Heart left ventricle (tissue), 13 donors: ENCODE measurements at regions not wholly inside any gene's neighbourhood (a gene's known extent, or its start where the extent isn't known, plus 50 kb on each side); places are given as distances from the start of the nearest gene placed in this dataset.

ENCODE experiments used
- POLR2A ChIP-seq, 2 donors: fragments of 450-650 bp; IDR thresholded peaks; one replicate each; pipeline ENCODE4 v1.6.1; 2017; ENCODE audit warnings: antibody characterized with exemption in 2 of 2, mild to moderate bottlenecking in 2 of 2, moderate library complexity in 2 of 2
- TF ChIP-seq, protein P1 (sequence below), 12 donors: fragments of 200-600 bp; sonication (generic) in 4 of 12; IDR thresholded peaks; one replicate each; pipeline versions ENCODE4 v1.5.0 to v1.8.0; 2018 to 2022; ENCODE audit warnings: antibody characterized with exemption in 12 of 12, mild to moderate bottlenecking in 5 of 12
- donor health status: ischemic (EF 13 %, LVEDD 7.1; RV severe dilation, severe dysfunction).
- donor health status: DM: no; HTN: yes; CAD: no.
- donor health status: DM: no; HTN: no; CAD: no.
- donor health status: ischemic (EF 25% LVEDD 6.9; RV normal size, moderate dysfunction).
- donor health status: ischemic (EF 25% LVEDD 5.7; RV mildly dilated, moderate dysfunction).
- donor health status: ischemic (EF 35%, LVEDD 5.7; RV mildly dilated, moderate dysfunction).
- donor health status: nonischemic (EF 11% LVEDD 7.7; RV severe dilation, severe dysfunction).
- donor health status: DM: yes; HTN: yes; CAD: no.
- donor health status: PGD.
- donor health status: ischemic (EF 29% LVEDD 5.4; RV normal size, mild dysfunction).
- donor health status: nonischemic (EF 23%, LVEDD 6.1; RV moderate dilation, normal function).

DNA sequence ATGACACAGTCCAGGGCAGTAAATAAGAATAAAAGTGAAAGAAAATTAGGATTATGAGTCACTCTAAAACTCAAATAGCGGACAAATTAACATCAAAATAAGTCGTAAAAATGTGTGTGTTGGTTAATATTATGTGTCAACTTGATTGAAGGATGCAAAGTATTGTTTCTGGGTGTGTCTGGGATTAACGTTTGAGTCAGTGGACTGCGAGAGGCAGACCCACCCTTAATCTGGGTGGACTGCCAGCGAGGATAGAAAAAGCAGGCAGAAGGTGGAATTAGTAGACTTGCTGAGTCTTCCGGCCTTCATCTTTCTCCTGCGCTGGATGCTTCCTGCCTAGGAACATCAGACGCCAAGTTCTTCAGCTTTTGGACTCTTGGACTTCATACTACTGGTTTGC, 324.3 kb upstream of the PCDH10 start:
- TF ChIP-seq, protein P1, sequence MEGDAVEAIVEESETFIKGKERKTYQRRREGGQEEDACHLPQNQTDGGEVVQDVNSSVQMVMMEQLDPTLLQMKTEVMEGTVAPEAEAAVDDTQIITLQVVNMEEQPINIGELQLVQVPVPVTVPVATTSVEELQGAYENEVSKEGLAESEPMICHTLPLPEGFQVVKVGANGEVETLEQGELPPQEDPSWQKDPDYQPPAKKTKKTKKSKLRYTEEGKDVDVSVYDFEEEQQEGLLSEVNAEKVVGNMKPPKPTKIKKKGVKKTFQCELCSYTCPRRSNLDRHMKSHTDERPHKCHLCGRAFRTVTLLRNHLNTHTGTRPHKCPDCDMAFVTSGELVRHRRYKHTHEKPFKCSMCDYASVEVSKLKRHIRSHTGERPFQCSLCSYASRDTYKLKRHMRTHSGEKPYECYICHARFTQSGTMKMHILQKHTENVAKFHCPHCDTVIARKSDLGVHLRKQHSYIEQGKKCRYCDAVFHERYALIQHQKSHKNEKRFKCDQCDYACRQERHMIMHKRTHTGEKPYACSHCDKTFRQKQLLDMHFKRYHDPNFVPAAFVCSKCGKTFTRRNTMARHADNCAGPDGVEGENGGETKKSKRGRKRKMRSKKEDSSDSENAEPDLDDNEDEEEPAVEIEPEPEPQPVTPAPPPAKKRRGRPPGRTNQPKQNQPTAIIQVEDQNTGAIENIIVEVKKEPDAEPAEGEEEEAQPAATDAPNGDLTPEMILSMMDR (IDR thresholded peaks at IDR 0.05), result no peak
- no peak for TF ChIP-seq POLR2A (IDR thresholded peaks at IDR 0.05)
